ENCODE measurements at regions not wholly inside any gene's neighbourhood (a gene's known extent, or its start where the extent isn't known, plus 50 kb on each side); places are given as distances from the start of the nearest gene placed in this dataset.

GRCh38 chr6:21531393-21531792 is 62.2 kb upstream of the SOX4 start:
- H3K9me2 ChIP-seq (ENCODE audit: insufficient read depth), result no peaks in the 10 kb centered on the region
- H3K4me3 ChIP-seq, result no peak overlapping the region
- TF ChIP-seq EZH2 (IDR thresholded peaks at IDR 0.05; ENCODE audit: insufficient read depth, poor library complexity, severe bottlenecking), result no peak
- no peak for TF ChIP-seq EZH2phosphoT487 (IDR thresholded peaks at IDR 0.05; ENCODE audit: insufficient read depth, low read depth)
- no peak overlapping the region for H3K9ac ChIP-seq
- 84 to 86% methylated on average over 3 of the region's 3 CpGs for WGBS, 2 experiments (ENCODE audit: low coverage in 1 of 2, low lambda C conversion rate in 2 of 2, missing lambda C conversion rate in 2 of 2)
- no peak overlapping the region for H2AFZ ChIP-seq
- no peak for DNase-seq
- no peaks in the 10 kb centered on the region for H3K79me2 ChIP-seq (ENCODE audit: insufficient read depth)
- H3K27me3 ChIP-seq (replicated peaks; ENCODE audit: insufficient read depth), result no peaks in the 10 kb centered on the region
- in situ Hi-C loops (cut with MboI), result no loop called here
- no peak overlapping the region for H3K4me2 ChIP-seq (ENCODE audit: unreplicated experiment)
- H3K36me3 ChIP-seq (ENCODE audit: low read depth), result no peaks in the 10 kb centered on the region
- H3K9me3 ChIP-seq (ENCODE audit: low read depth), result no peaks in the 10 kb centered on the region
- no peaks in the 10 kb centered on the region for H3K4me1 ChIP-seq (ENCODE audit: insufficient read depth)
- H3F3A ChIP-seq (ENCODE audit: insufficient read depth), result no peaks in the 10 kb centered on the region
- no peaks in the 10 kb centered on the region for H4K20me1 ChIP-seq (ENCODE audit: insufficient read depth)
- H3K27ac ChIP-seq, result no peak overlapping the region

GRCh38 chr6:21533678-21534077 is 59.9 kb upstream of the SOX4 start:
- no peak for DNase-seq
- no peaks in the 10 kb centered on the region for H3F3A ChIP-seq (ENCODE audit: insufficient read depth)
- H3K27me3 ChIP-seq (replicated peaks; ENCODE audit: insufficient read depth), result no peaks in the 10 kb centered on the region
- H3K36me3 ChIP-seq (ENCODE audit: low read depth), result no peaks in the 10 kb centered on the region
- in situ Hi-C loops (cut with MboI), result no loop called here
- no peaks in the 10 kb centered on the region for H3K9me2 ChIP-seq (ENCODE audit: insufficient read depth)
- TF ChIP-seq EZH2 (IDR thresholded peaks at IDR 0.05; ENCODE audit: insufficient read depth, poor library complexity, severe bottlenecking) (no peak), EZH2phosphoT487 (IDR thresholded peaks at IDR 0.05; ENCODE audit: insufficient read depth, low read depth) (no peak)
- H2AFZ ChIP-seq, result no peak overlapping the region
- WGBS, 2 experiments (ENCODE audit: low coverage in 1 of 2, low lambda C conversion rate in 2 of 2, missing lambda C conversion rate in 2 of 2), result 20 to 31% methylated on average over 1 of the region's 1 CpG
- H4K20me1 ChIP-seq (ENCODE audit: insufficient read depth), result no peaks in the 10 kb centered on the region
- no peaks in the 10 kb centered on the region for H3K9me3 ChIP-seq (ENCODE audit: low read depth)
- 0 out of 2 replicates have a peak, but pooled peaks cover 1% of the 10 kb centered on the region for H3K4me1 ChIP-seq (ENCODE audit: insufficient read depth)
- no peak overlapping the region for H3K9ac ChIP-seq
- H3K4me3 ChIP-seq, result no peak overlapping the region
- no peak overlapping the region for H3K27ac ChIP-seq
- H3K4me2 ChIP-seq (ENCODE audit: unreplicated experiment), result no peak overlapping the region
- H3K79me2 ChIP-seq (ENCODE audit: insufficient read depth), result no peaks in the 10 kb centered on the region

GRCh38 chr6:21536280-21536766 is 57.2 kb upstream of the SOX4 start:
- TF ChIP-seq EZH2 (IDR thresholded peaks at IDR 0.05; ENCODE audit: insufficient read depth, poor library complexity, severe bottlenecking), result no peak
- TF ChIP-seq EZH2phosphoT487 (IDR thresholded peaks at IDR 0.05; ENCODE audit: insufficient read depth, low read depth), result no peak
- WGBS, 2 experiments (ENCODE audit: low coverage in 1 of 2, low lambda C conversion rate in 2 of 2, missing lambda C conversion rate in 2 of 2), result 91 to 92% methylated on average over 5 of the region's 5 CpGs
- no peak overlapping the region for H3K9ac ChIP-seq
- no peak overlapping the region for H3K4me3 ChIP-seq
- H3K9me3 ChIP-seq (ENCODE audit: low read depth), result no peaks in the 10 kb centered on the region
- no peaks in the 10 kb centered on the region for H3K79me2 ChIP-seq (ENCODE audit: insufficient read depth)
- no peak overlapping the region for H3K4me2 ChIP-seq (ENCODE audit: unreplicated experiment)
- H3F3A ChIP-seq (ENCODE audit: insufficient read depth), result no peaks in the 10 kb centered on the region
- H4K20me1 ChIP-seq (ENCODE audit: insufficient read depth), result no peaks in the 10 kb centered on the region
- 0 out of 2 replicates have a peak, but pooled peaks cover 4% of the 10 kb centered on the region for H3K4me1 ChIP-seq (ENCODE audit: insufficient read depth)
- no peak overlapping the region for H3K27ac ChIP-seq
- no peaks in the 10 kb centered on the region for H3K36me3 ChIP-seq (ENCODE audit: low read depth)
- H3K27me3 ChIP-seq (replicated peaks; ENCODE audit: insufficient read depth), result no peaks in the 10 kb centered on the region
- H3K9me2 ChIP-seq (ENCODE audit: insufficient read depth), result no peaks in the 10 kb centered on the region
- no peak overlapping the region for H2AFZ ChIP-seq
- in situ Hi-C loops (cut with MboI), result no loop called here
- DNase-seq, result no peak

- TF ChIP-seq EZH2phosphoT487 (IDR thresholded peaks at IDR 0.05; ENCODE audit: insufficient read depth, low read depth) (no peak), EZH2 (IDR thresholded peaks at IDR 0.05; ENCODE audit: insufficient read depth, poor library complexity, severe bottlenecking) (no peak)
- H3K27ac ChIP-seq, result no peak overlapping the region
- no peak overlapping the region for H3K4me2 ChIP-seq (ENCODE audit: unreplicated experiment)
Observed at GRCh38 chr6:21537637-21538036, 55.9 kb upstream of the SOX4 start.

More at GRCh38 chr6:21537637-21538036, 55.9 kb upstream of the SOX4 start:
- Histone ChIP-seq H3K27me3 (replicated peaks; ENCODE audit: insufficient read depth) (no peaks in the 10 kb centered on the region), H3K9ac (no peak overlapping the region), H3K4me3 (no peak overlapping the region), H3K36me3 (ENCODE audit: low read depth) (no peaks in the 10 kb centered on the region), H3F3A (ENCODE audit: insufficient read depth) (no peaks in the 10 kb centered on the region), H3K9me2 (ENCODE audit: insufficient read depth) (no peaks in the 10 kb centered on the region), H2AFZ (no peak overlapping the region), H3K79me2 (ENCODE audit: insufficient read depth) (no peaks in the 10 kb centered on the region), H4K20me1 (ENCODE audit: insufficient read depth) (no peaks in the 10 kb centered on the region), H3K9me3 (ENCODE audit: low read depth) (no peaks in the 10 kb centered on the region), H3K4me1 (ENCODE audit: insufficient read depth) (0 out of 2 replicates have a peak, but pooled peaks cover 4% of the 10 kb centered on the region)
- WGBS, 2 experiments (ENCODE audit: low coverage in 1 of 2, low lambda C conversion rate in 2 of 2, missing lambda C conversion rate in 2 of 2), result 55 to 64% methylated on average over 2 of the region's 2 CpGs
- in situ Hi-C loops (cut with MboI), result no loop called here
- no peak for DNase-seq

Measured in GM23248 (cell line).